B cell (primary cell): ENCODE measurements at regions not wholly inside any gene's neighbourhood (a gene's known extent, or its start where the extent isn't known, plus 50 kb on each side); places are given as distances from the start of the nearest gene placed in this dataset.

ENCODE experiments used
- ATAC-seq: fragments of 200-7000 bp; cut with Tn5 transposase; one replicate; pipeline ENCODE4 v1.10.0; 2021; ENCODE audit warnings: low read depth, mild to moderate bottlenecking, moderate number of reproducible peaks, moderate library complexity
- CTCF ChIA-PET: fragments of 350-600 bp; sonication (Branson Sonifier 250); formaldehyde crosslinking; loops from one replicate; lab custom pipeline; 2021; ENCODE audit warnings: antibody characterized with exemption, inconsistent platforms; lab: Charles Lee
- POLR2A ChIA-PET: fragments of 350-600 bp; sonication (Branson Sonifier 250); formaldehyde crosslinking; loops from one replicate; lab custom pipeline; 2021; ENCODE audit warnings: antibody characterized with exemption; lab: Charles Lee
- DNase-seq: peaks from one replicate; pipeline ENCODE4 v3.0.0; 2013
- H2AFZ ChIP-seq: 2 replicates; pipeline ENCODE4 v1.6.1; 2012; ENCODE audit warnings: mild to moderate bottlenecking, low read depth, low read length; ENCODE audit not compliant: insufficient read depth, poor library complexity, severe bottlenecking
- H3K27ac ChIP-seq, 2 donors: 1 replicate in 1 of 2; 2 replicates in 1 of 2; pipeline ENCODE4 v1.5.1; 2012 to 2013; ENCODE audit warnings: low read length in 2 of 2, mild to moderate bottlenecking in 2 of 2, moderate library complexity in 1 of 2
- H3K27me3 ChIP-seq, 4 experiments: fragments of 200-600 bp in 1 of 4; sonication (generic) in 1 of 4; replicated peaks in 1 of 4; 1 replicate in 2 of 4; 2 replicates in 2 of 4; pipeline versions ENCODE4 v1.6.1 to v1.7.0; 2013 to 2016; ENCODE audit warnings: low read length in 3 of 4, mild to moderate bottlenecking in 2 of 4, mixed read lengths in 1 of 4, moderate library complexity in 1 of 4; ENCODE audit not compliant: insufficient read depth in 4 of 4, control insufficient read depth in 3 of 4; ENCODE audit errors: control extremely low read depth in 1 of 4
- H3K36me3 ChIP-seq, 2 experiments: replicated peaks in 1 of 2; 1 replicate in 1 of 2; 2 replicates in 1 of 2; pipeline versions ENCODE4 v1.6.1 to v1.7.1; 2013; ENCODE audit warnings: low read length in 1 of 2; ENCODE audit not compliant: insufficient read depth in 2 of 2, control insufficient read depth in 1 of 2; ENCODE audit errors: control extremely low read depth in 1 of 2, extremely low read depth in 1 of 2
- H3K4me1 ChIP-seq, 2 donors: fragments of 200-600 bp in 1 of 2; sonication (generic) in 1 of 2; 1 replicate in 1 of 2; 2 replicates in 1 of 2; pipeline versions ENCODE4 v1.5.1 to v1.6.1; 2013 to 2017; ENCODE audit warnings: low read length in 2 of 2; ENCODE audit not compliant: control insufficient read depth in 2 of 2, insufficient read depth in 2 of 2
- H3K4me2 ChIP-seq: replicated peaks from 2 replicates; pipeline ENCODE3; 2012; ENCODE audit warnings: mild to moderate bottlenecking, low read depth, low read length; ENCODE audit not compliant: poor library complexity, severe bottlenecking
- H3K4me3 ChIP-seq, 5 experiments: fragments of 200-600 bp in 1 of 5; sonication (generic) in 1 of 5; 1 replicate in 3 of 5; 2 replicates in 2 of 5; pipeline versions ENCODE4 v1.5.1 to v1.7.0; 2011 to 2016; ENCODE audit warnings: low read length in 4 of 5, mild to moderate bottlenecking in 4 of 5, low read depth in 2 of 5, control low read depth in 1 of 5, moderate library complexity in 1 of 5; ENCODE audit not compliant: insufficient read depth in 1 of 5; ENCODE audit errors: control extremely low read depth in 1 of 5, extremely low read depth in 1 of 5
- H3K79me2 ChIP-seq: fragments of 200-600 bp; sonication (generic); one replicate; pipeline ENCODE4 v1.6.0; 2016; ENCODE audit warnings: low read length; ENCODE audit not compliant: control insufficient read depth, insufficient read depth
- H3K9ac ChIP-seq: fragments of 200-600 bp; sonication (generic); 2 replicates; pipeline ENCODE4 v1.6.1; 2017; ENCODE audit warnings: mild to moderate bottlenecking, low read length, moderate library complexity
- H3K9me3 ChIP-seq, 3 donors: one replicate each; pipeline versions ENCODE4 v1.6.1 to v1.7.1; 2013; ENCODE audit warnings: low read length in 2 of 3; ENCODE audit not compliant: control insufficient read depth in 2 of 3, insufficient read depth in 1 of 3; ENCODE audit errors: control extremely low read depth in 1 of 3
- H4K20me1 ChIP-seq: 2 replicates; pipeline ENCODE4 v1.6.0; 2012; ENCODE audit warnings: mild to moderate bottlenecking, low read length; ENCODE audit not compliant: insufficient read depth, control insufficient read depth, poor library complexity, severe bottlenecking
- H3K27ac Mint-ChIP-seq: one replicate; pipeline ENCODE4 v1.8.0; 2021; ENCODE audit warnings: mixed read lengths
- H3K27me3 Mint-ChIP-seq: one replicate; pipeline ENCODE4 v1.8.0; 2021; ENCODE audit warnings: mixed read lengths
- H3K4me1 Mint-ChIP-seq: one replicate; pipeline ENCODE4 v1.8.0; 2021; ENCODE audit warnings: mixed read lengths
- H3K4me3 Mint-ChIP-seq: one replicate; pipeline ENCODE4 v1.8.0; 2021; ENCODE audit warnings: mixed read lengths
- H3K9me3 Mint-ChIP-seq: one replicate; pipeline ENCODE4 v1.8.0; 2022; ENCODE audit warnings: mixed read lengths; ENCODE audit not compliant: insufficient read depth
- EZH2 ChIP-seq: IDR thresholded peaks from 2 replicates; pipeline ENCODE4 v1.6.1; 2012; ENCODE audit warnings: borderline replicate concordance, low read depth, mild to moderate bottlenecking, moderate library complexity, low read length; ENCODE audit not compliant: insufficient read depth, poor library complexity, severe bottlenecking
- WGBS: methylation state at CpG from one replicate; pipeline ENCODE4 v1.1.5; 2013; ENCODE audit warnings: missing lambda C conversion rate; ENCODE audit not compliant: insufficient coverage; 5-methylcytosine and 5-hydroxymethylcytosine counted together
- intact Hi-C: fragments of 100-400 bp; cut with micrococcal nuclease; formaldehyde crosslinking; loops from one replicate; pipeline ENCODE4 v1.10.0; 2022
- TF ChIP-seq, protein P1 (sequence below): fragments of 200-600 bp; IDR thresholded peaks from one replicate; pipeline ENCODE4 v1.8.0; 2022; ENCODE audit warnings: antibody characterized with exemption, mild to moderate bottlenecking

DNA sequence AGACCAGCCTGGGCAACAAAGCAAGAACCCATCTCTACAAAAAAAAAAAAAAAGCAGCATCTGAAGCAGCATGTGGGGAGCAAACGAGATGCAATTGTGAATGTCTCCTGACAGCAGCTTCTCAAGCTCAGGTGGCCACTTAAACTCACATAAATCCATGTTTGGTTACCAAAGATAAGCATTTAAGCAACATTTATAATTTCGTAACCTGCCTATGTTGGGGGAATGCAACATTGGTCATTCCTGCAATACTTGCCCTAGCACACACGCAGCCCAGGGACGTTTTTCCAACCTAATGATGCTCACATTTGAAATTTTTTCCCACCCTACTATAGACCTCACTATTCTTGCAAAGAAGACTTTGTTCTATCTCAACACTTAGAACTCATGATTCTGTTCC is 113.3 kb downstream of the ZFP64 start:
- H4K20me1 ChIP-seq = no peaks in the 10 kb centered on the region
- 93% methylated on average over 2 of the region's 4 CpGs for WGBS
- no peak for TF ChIP-seq EZH2
- TF ChIP-seq, protein P1, sequence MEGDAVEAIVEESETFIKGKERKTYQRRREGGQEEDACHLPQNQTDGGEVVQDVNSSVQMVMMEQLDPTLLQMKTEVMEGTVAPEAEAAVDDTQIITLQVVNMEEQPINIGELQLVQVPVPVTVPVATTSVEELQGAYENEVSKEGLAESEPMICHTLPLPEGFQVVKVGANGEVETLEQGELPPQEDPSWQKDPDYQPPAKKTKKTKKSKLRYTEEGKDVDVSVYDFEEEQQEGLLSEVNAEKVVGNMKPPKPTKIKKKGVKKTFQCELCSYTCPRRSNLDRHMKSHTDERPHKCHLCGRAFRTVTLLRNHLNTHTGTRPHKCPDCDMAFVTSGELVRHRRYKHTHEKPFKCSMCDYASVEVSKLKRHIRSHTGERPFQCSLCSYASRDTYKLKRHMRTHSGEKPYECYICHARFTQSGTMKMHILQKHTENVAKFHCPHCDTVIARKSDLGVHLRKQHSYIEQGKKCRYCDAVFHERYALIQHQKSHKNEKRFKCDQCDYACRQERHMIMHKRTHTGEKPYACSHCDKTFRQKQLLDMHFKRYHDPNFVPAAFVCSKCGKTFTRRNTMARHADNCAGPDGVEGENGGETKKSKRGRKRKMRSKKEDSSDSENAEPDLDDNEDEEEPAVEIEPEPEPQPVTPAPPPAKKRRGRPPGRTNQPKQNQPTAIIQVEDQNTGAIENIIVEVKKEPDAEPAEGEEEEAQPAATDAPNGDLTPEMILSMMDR = no peak
- H3K4me2 ChIP-seq = no peak overlapping the region
- intact Hi-C loops = no loop called here
- H3K4me1 ChIP-seq = no peaks in the 10 kb centered on the region
- no peaks in the 10 kb centered on the region for H3K27me3 ChIP-seq
- no peak overlapping the region for H2AFZ ChIP-seq
- H3K4me3 Mint-ChIP-seq = no peak overlapping the region
- H3K9ac ChIP-seq = no peak overlapping the region
- POLR2A ChIA-PET = no interaction called here
- no peaks in the 10 kb centered on the region for H3K79me2 ChIP-seq
- DNase-seq (no peak), ATAC-seq (no peak)
- H3K27ac ChIP-seq = no peak overlapping the region
- no peaks in the 10 kb centered on the region for H3K4me1 Mint-ChIP-seq
- CTCF ChIA-PET = no interaction called here
- H3K9me3 ChIP-seq = no peaks in the 10 kb centered on the region
- H3K27me3 Mint-ChIP-seq = no peaks in the 10 kb centered on the region
- H3K27ac Mint-ChIP-seq = no peak overlapping the region
- no peak overlapping the region for H3K4me3 ChIP-seq
- H3K36me3 ChIP-seq = no peaks in the 10 kb centered on the region
- no peaks in the 10 kb centered on the region for H3K9me3 Mint-ChIP-seq

DNA sequence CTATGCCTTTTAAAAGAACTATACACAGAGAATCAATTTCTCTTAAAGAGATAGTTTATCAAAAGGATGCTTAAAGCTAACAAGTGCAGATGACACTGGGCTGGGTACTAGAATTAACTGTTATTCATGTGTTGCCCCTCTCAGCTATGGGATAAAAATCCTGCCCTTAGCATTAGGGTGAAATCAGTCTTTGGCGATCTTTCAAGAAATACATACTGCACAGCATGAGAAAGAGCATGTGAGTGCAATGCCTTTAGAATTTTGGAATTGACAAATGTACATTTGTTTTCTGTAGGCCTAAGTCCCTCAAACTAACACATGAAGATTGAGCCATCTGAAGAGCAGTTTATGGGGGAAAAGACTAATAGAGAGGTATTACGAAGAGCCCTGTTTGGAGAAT is 115.4 kb downstream of the ZFP64 start:
- no peak for ATAC-seq
- H3K27ac ChIP-seq = no peak overlapping the region
- Mint-ChIP-seq H3K27ac (no peak overlapping the region), H3K4me1 (no peaks in the 10 kb centered on the region), H3K27me3 (no peaks in the 10 kb centered on the region), H3K9me3 (no peaks in the 10 kb centered on the region), H3K4me3 (no peak overlapping the region)
- ChIA-PET POLR2A (no interaction called here), CTCF (no interaction called here)
- no peaks in the 10 kb centered on the region for H4K20me1 ChIP-seq
- TF ChIP-seq, protein P1 = no peak
- TF ChIP-seq EZH2 = no peak
- intact Hi-C loops = no loop called here
- no peak overlapping the region for H3K4me3 ChIP-seq
- H3K4me2 ChIP-seq = no peak overlapping the region
- no peaks in the 10 kb centered on the region for H3K36me3 ChIP-seq
- H3K27me3 ChIP-seq = no peaks in the 10 kb centered on the region
- DNase-seq = no peak
- no CpG with 5 or more reads among the region's 2 CpGs for WGBS
- H3K79me2 ChIP-seq = no peaks in the 10 kb centered on the region
- no peaks in the 10 kb centered on the region for H3K4me1 ChIP-seq
- no peak overlapping the region for H3K9ac ChIP-seq
- no peaks in the 10 kb centered on the region for H3K9me3 ChIP-seq
- no peak overlapping the region for H2AFZ ChIP-seq
